HepG2 (cell line): ENCODE measurements at regions not wholly inside any gene's neighbourhood (a gene's known extent, or its start where the extent isn't known, plus 50 kb on each side); places are given as distances from the start of the nearest gene placed in this dataset.
A peak's percentile ranks its signal among the peaks of the same experiment; 100 is the strongest.
"Not testable (repeated sequence)": the region's sequence is repeated elsewhere in the genome, so short reads cannot be mapped to it uniquely, and the experiment has no call there.

Experiments used
- ATF7 ChIP-seq, 2 experiments: fragments of 450-650 bp in 1 of 2; sonication (generic) in 1 of 2; formaldehyde crosslinking in 1 of 2; IDR thresholded peaks; 2 replicates each; pipeline versions ENCODE4 v1.4.0 to v1.6.1; 2016 to 2020; ENCODE audit warnings: antibody characterized with exemption in 1 of 2, mild to moderate bottlenecking in 1 of 2, missing genetic modification reagents in 1 of 2
- CERS6 ChIP-seq: sonication (generic); formaldehyde crosslinking; IDR thresholded peaks from 2 replicates; pipeline ENCODE4 v1.5.0; 2020; ENCODE audit warnings: missing genetic modification reagents
- CHD4 ChIP-seq: fragments of 200-600 bp; sonication (generic); IDR thresholded peaks from 2 replicates; pipeline ENCODE4 v1.7.0; 2017; ENCODE audit warnings: mild to moderate bottlenecking, low read length, borderline replicate concordance
- DRAP1 ChIP-seq: IDR thresholded peaks from 2 replicates; pipeline ENCODE4 v1.6.1; 2016; ENCODE audit warnings: missing genetic modification reagents, missing compliant biosample characterization
- ELF1 ChIP-seq: sonication (generic); formaldehyde crosslinking; IDR thresholded peaks from 2 replicates; pipeline ENCODE4 v1.4.0; 2020; ENCODE audit warnings: missing genetic modification reagents
- GABPB1 ChIP-seq: IDR thresholded peaks from 2 replicates; pipeline ENCODE4 v1.6.1; 2016; ENCODE audit warnings: mild to moderate bottlenecking, missing genetic modification reagents, moderate library complexity, missing compliant biosample characterization
- NCOA1 ChIP-seq: sonication (generic); formaldehyde crosslinking; IDR thresholded peaks from 2 replicates; pipeline ENCODE4 v1.9.0; 2021; ENCODE audit warnings: missing genetic modification reagents
- NONO ChIP-seq, 2 experiments: fragments of 450-650 bp in 1 of 2; sonication (generic) in 1 of 2; formaldehyde crosslinking in 1 of 2; IDR thresholded peaks in 1 of 2; conservative IDR thresholded peaks in 1 of 2; 2 replicates each; pipeline versions ENCODE4 v1.6.1 to v1.8.0; 2017 to 2022; ENCODE audit warnings: mild to moderate bottlenecking in 1 of 2, missing genetic modification reagents in 1 of 2, moderate library complexity in 1 of 2
- RFXAP ChIP-seq: sonication (generic); formaldehyde crosslinking; IDR thresholded peaks from 2 replicates; pipeline ENCODE4 v1.4.0; 2020; ENCODE audit warnings: missing genetic modification reagents, borderline replicate concordance
- TEAD3 ChIP-seq: optimal IDR thresholded peaks from 2 replicates; pipeline ENCODE3; 2016; ENCODE audit warnings: borderline replicate concordance
- TOE1 ChIP-seq: sonication (generic); formaldehyde crosslinking; IDR thresholded peaks from 2 replicates; pipeline ENCODE4 v1.4.0; 2020; ENCODE audit warnings: mild to moderate bottlenecking, missing genetic modification reagents
- ZC3H13 ChIP-seq: sonication (generic); formaldehyde crosslinking; IDR thresholded peaks from 2 replicates; pipeline ENCODE4 v1.8.1; 2023; ENCODE audit warnings: mild to moderate bottlenecking, missing genetic modification reagents, moderate library complexity
- ZNF33B ChIP-seq: sonication (generic); formaldehyde crosslinking; IDR thresholded peaks from 2 replicates; pipeline ENCODE4 v1.5.1; 2020; ENCODE audit warnings: mild to moderate bottlenecking, missing genetic modification reagents
- ZNF574 ChIP-seq: sonication (generic); formaldehyde crosslinking; IDR thresholded peaks from 2 replicates; pipeline ENCODE4 v1.4.0; 2020; ENCODE audit warnings: missing genetic modification reagents
- ZNF614 ChIP-seq: IDR thresholded peaks from 2 replicates; pipeline ENCODE4 v1.6.1; 2018; ENCODE audit warnings: missing biosample characterization, missing genetic modification reagents, inconsistent platforms, borderline replicate concordance
- ZNF687 ChIP-seq: sonication (generic); formaldehyde crosslinking; IDR thresholded peaks from 2 replicates; pipeline ENCODE4 v1.5.1; 2020; ENCODE audit warnings: mild to moderate bottlenecking, missing genetic modification reagents, moderate library complexity
- ZNF7 ChIP-seq: IDR thresholded peaks from 2 replicates; pipeline ENCODE4 v1.6.1; 2016; ENCODE audit warnings: missing biosample characterization, missing genetic modification reagents
- ZNF772 ChIP-seq: sonication (generic); formaldehyde crosslinking; IDR thresholded peaks from 2 replicates; pipeline ENCODE4 v1.5.0; 2020; ENCODE audit warnings: mild to moderate bottlenecking, missing genetic modification reagents
- ZNF782 ChIP-seq: sonication (generic); formaldehyde crosslinking; IDR thresholded peaks from 2 replicates; pipeline ENCODE4 v1.4.0; 2020; ENCODE audit warnings: missing genetic modification reagents, mild to moderate bottlenecking, borderline replicate concordance

- TF ChIP-seq ZNF687 (CRISPR knock-in tag), result peak; percentile 75
- TF ChIP-seq DRAP1 (CRISPR knock-in tag), result peak; percentile 71; the same call in 1 of the 2 replicates
- 0 out of 2 replicates have a peak, but pooled peaks have one; percentile 57 for TF ChIP-seq RFXAP (CRISPR knock-in tag)
- peak; percentile 43; the same call in 1 of the 2 replicates for TF ChIP-seq CERS6 (CRISPR knock-in tag)
- 0 out of 2 replicates have a peak, but pooled peaks have one; percentile 16 for TF ChIP-seq NCOA1
- peak; percentile 70 for TF ChIP-seq ELF1 (CRISPR knock-in tag)
- TF ChIP-seq ZNF772 (CRISPR knock-in tag), result peak; percentile 75
- peak; percentile 71 for TF ChIP-seq GABPB1 (CRISPR knock-in tag)
- peak; percentile 87 for TF ChIP-seq ZNF574 (CRISPR knock-in tag)
- TF ChIP-seq CHD4, result peak; percentile 96
- TF ChIP-seq ZNF33B, result peak; percentile 86
- TF ChIP-seq ATF7, NONO (IDR thresholded peaks at IDR 0.05): not testable (repeated sequence)
- peak; percentile 10 for TF ChIP-seq ATF7 (CRISPR knock-in tag; IDR thresholded peaks at IDR 0.05)
- TF ChIP-seq TOE1 (CRISPR knock-in tag), result peak; percentile 80; the same call in 1 of the 2 replicates
- TF ChIP-seq ZNF7 (CRISPR knock-in tag), result 0 out of 2 replicates have a peak, but pooled peaks have one; percentile 5
- peak; percentile 81; the same call in 1 of the 2 replicates for TF ChIP-seq ZNF782
- peak; percentile 89 for TF ChIP-seq NONO (CRISPR knock-in tag; conservative IDR thresholded peaks at IDR 0.05)
- TF ChIP-seq ZNF614 (CRISPR knock-in tag), result peak; percentile 90
- TF ChIP-seq ZC3H13, result peak; percentile 78; the same call in 1 of the 2 replicates
- peak; percentile 89 for TF ChIP-seq TEAD3 (CRISPR knock-in tag)
These were observed 86.8 kb upstream of the METTL9 start (continued) for GRCh38 chr16:21512280-21513192.
